IPS-20b (cell line): ENCODE measurements at regions not wholly inside any gene's neighbourhood (a gene's known extent, or its start where the extent isn't known, plus 50 kb on each side); places are given as distances from the start of the nearest gene placed in this dataset.

Experiments
- H3K27ac ChIP-seq: one replicate; pipeline ENCODE4 v1.5.1; 2013; ENCODE audit warnings: low read length
- H3K27me3 ChIP-seq: 2 replicates; pipeline ENCODE4 v1.6.1; 2013; ENCODE audit warnings: mild to moderate bottlenecking, low read length, inconsistent platforms; ENCODE audit not compliant: insufficient read depth
- H3K36me3 ChIP-seq: 2 replicates; pipeline ENCODE4 v1.6.1; 2013; ENCODE audit warnings: low read depth, mild to moderate bottlenecking, inconsistent platforms, low read length, moderate library complexity; ENCODE audit not compliant: insufficient read depth
- H3K4me1 ChIP-seq: 2 replicates; pipeline ENCODE4 v1.6.1; 2013; ENCODE audit warnings: mild to moderate bottlenecking, control low read depth, inconsistent platforms, low read length, moderate library complexity; ENCODE audit not compliant: insufficient read depth
- H3K4me3 ChIP-seq: 2 replicates; pipeline ENCODE4 v1.5.1; 2013; ENCODE audit warnings: mild to moderate bottlenecking, low read length, inconsistent platforms
- H3K9ac ChIP-seq: 2 replicates; pipeline ENCODE4 v1.6.1; 2013; ENCODE audit warnings: low read depth, mild to moderate bottlenecking, inconsistent platforms, low read length, moderate library complexity
- H3K9me3 ChIP-seq: 2 replicates; pipeline ENCODE4 v1.6.1; 2013; ENCODE audit warnings: mild to moderate bottlenecking, low read depth, low read length, inconsistent platforms; ENCODE audit not compliant: insufficient read depth

DNA sequence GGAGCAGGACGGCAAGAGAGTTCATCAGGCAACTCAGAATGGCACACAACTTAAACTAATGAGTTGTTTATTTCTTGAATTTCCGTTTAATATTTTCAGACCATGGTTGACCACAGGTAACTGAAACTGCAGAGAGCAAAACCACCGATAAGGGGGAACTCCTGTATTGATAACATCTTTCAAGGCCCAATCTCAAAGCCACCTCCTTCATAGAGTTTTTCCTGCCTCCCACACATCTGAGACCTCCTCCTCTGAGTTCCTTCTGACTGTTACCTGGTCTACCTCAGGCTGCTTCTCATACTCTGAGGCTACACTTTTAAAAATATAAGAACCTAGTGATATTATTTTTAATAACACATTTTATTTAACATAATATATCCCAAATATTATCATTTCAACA lies 341.5 kb upstream of the NPVF start:
- Histone ChIP-seq H3K9me3 (no peaks in the 10 kb centered on the region), H3K4me1 (no peaks in the 10 kb centered on the region), H3K36me3 (no peaks in the 10 kb centered on the region), H3K27me3 (peaks cover 12% of the 10 kb centered on the region), H3K27ac (no peak overlapping the region), H3K9ac (no peak overlapping the region), H3K4me3 (no peak overlapping the region)

GRCh38 chr7:25572423-25572822 lies 344.1 kb upstream of the NPVF start:
- Histone ChIP-seq H3K9ac (no peak overlapping the region), H3K36me3 (no peaks in the 10 kb centered on the region), H3K27me3 (peaks cover 24% of the 10 kb centered on the region), H3K4me3 (no peak overlapping the region), H3K9me3 (no peaks in the 10 kb centered on the region), H3K4me1 (no peaks in the 10 kb centered on the region), H3K27ac (no peak overlapping the region)

GRCh38 chr7:25574828-25575227 lies 346.5 kb upstream of the NPVF start:
- no peaks in the 10 kb centered on the region for H3K36me3 ChIP-seq
- no peak overlapping the region for H3K27ac ChIP-seq
- no peaks in the 10 kb centered on the region for H3K4me1 ChIP-seq
- no peak overlapping the region for H3K4me3 ChIP-seq
- H3K27me3 ChIP-seq: peaks cover 24% of the 10 kb centered on the region
- H3K9me3 ChIP-seq: no peaks in the 10 kb centered on the region
- H3K9ac ChIP-seq: no peak overlapping the region

DNA sequence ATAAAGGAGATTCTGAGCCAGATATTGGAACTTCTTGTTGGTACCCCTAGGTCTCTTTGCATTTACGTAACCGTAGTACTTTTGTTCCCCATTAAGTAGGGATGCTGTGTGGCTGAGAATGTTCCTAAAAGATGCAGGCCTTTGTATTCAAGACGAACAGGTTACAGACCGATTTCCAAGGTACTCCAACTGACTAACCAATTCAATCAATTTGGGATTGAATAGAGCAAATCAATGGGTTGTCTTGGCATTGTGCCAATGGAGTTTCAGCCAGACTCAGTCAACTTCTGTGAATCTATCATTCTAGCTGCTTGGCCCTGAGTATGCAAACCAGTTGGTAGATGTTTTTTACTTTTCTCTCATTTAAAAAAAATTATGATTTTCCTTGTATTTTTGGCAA lies 347.3 kb upstream of the NPVF start:
- no peak overlapping the region for H3K4me3 ChIP-seq
- H3K4me1 ChIP-seq: no peaks in the 10 kb centered on the region
- peaks cover 24% of the 10 kb centered on the region for H3K27me3 ChIP-seq
- H3K9me3 ChIP-seq: no peaks in the 10 kb centered on the region
- no peaks in the 10 kb centered on the region for H3K36me3 ChIP-seq
- H3K9ac ChIP-seq: no peak overlapping the region
- no peak overlapping the region for H3K27ac ChIP-seq

DNA sequence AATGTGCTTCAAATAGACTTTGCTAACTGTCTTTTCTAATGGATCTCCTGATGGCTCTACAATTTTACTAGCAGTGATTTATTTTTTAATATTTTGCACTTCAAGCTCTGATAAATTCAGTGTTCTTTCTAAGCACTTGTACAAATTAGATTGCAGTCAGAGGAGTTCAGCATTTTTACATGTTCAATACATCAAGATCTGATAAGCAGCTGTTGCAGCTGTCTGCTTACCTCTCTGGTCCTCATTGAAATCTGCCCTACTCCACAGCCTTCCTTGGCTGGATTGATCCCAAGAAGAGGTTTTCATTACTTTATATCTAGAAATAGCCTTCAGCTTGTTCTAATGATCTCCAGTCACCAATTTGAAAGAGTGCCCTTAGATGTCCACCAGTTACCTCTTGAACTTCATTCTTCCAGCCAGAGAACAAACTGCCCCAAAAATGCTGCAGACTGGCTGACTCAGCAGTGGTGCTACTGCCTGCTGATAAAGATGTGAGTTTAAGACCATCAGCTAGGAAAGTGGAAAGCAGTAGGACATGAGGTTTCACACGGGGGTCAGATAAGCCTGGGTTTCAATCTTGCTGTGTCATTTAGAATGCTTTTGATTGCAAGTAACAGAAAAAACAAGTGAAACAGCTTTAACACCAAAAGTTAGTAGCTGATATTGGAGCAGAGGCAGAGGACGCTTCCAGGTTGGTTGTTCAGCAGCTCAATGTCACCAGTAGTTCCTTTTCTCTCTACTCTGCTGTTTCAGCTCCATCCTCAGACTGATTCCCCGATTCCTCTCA lies 350.9 kb upstream of the NPVF start:
- Histone ChIP-seq H3K4me3 (no peak overlapping the region), H3K9me3 (no peaks in the 10 kb centered on the region), H3K9ac (no peak overlapping the region), H3K36me3 (no peaks in the 10 kb centered on the region), H3K27ac (no peak overlapping the region), H3K4me1 (no peaks in the 10 kb centered on the region), H3K27me3 (peaks cover 18% of the 10 kb centered on the region; the same call in 1 of the 2 replicates)

- no peaks in the 10 kb centered on the region for H3K9me3 ChIP-seq
- no peaks in the 10 kb centered on the region for H3K36me3 ChIP-seq
- peaks cover 13% of the 10 kb centered on the region; the same call in 1 of the 2 replicates for H3K27me3 ChIP-seq
- no peak overlapping the region for H3K4me3 ChIP-seq
- H3K9ac ChIP-seq: no peak overlapping the region
- no peaks in the 10 kb centered on the region for H3K4me1 ChIP-seq
- H3K27ac ChIP-seq: no peak overlapping the region
Observed at GRCh38 chr7:25579778-25580075, 351.4 kb upstream of the NPVF start.

GRCh38 chr7:25580141-25580540 lies 351.9 kb upstream of the NPVF start:
- Histone ChIP-seq H3K36me3 (no peaks in the 10 kb centered on the region), H3K9ac (no peak overlapping the region), H3K27me3 (peaks cover 9% of the 10 kb centered on the region; the same call in 1 of the 2 replicates), H3K27ac (no peak overlapping the region), H3K4me3 (no peak overlapping the region), H3K4me1 (no peaks in the 10 kb centered on the region), H3K9me3 (no peaks in the 10 kb centered on the region)

DNA sequence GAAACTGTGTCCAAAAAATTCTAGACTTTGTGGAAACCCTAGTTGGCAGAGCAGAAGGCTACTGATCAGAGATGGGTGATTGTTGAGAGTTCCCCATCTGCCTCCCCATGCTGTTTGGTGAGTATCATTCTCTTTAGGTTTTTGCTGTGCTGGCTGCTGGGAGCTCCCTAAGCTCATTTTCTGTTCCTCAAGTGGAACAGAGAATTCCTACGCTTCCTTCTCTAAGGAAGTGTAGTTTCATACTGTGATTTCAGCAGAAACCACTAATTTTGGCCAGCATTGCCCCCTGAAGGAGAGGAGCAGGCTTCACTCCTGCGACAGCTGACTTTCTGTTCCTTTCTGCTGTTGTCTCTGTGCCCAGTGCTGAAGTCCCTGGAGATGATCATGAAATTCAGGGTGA lies 355.3 kb upstream of the NPVF start:
- Histone ChIP-seq H3K9me3 (no peaks in the 10 kb centered on the region), H3K36me3 (no peaks in the 10 kb centered on the region), H3K4me1 (no peaks in the 10 kb centered on the region), H3K4me3 (no peak overlapping the region), H3K27me3 (no peaks in the 10 kb centered on the region), H3K9ac (no peak overlapping the region), H3K27ac (no peak overlapping the region)

DNA sequence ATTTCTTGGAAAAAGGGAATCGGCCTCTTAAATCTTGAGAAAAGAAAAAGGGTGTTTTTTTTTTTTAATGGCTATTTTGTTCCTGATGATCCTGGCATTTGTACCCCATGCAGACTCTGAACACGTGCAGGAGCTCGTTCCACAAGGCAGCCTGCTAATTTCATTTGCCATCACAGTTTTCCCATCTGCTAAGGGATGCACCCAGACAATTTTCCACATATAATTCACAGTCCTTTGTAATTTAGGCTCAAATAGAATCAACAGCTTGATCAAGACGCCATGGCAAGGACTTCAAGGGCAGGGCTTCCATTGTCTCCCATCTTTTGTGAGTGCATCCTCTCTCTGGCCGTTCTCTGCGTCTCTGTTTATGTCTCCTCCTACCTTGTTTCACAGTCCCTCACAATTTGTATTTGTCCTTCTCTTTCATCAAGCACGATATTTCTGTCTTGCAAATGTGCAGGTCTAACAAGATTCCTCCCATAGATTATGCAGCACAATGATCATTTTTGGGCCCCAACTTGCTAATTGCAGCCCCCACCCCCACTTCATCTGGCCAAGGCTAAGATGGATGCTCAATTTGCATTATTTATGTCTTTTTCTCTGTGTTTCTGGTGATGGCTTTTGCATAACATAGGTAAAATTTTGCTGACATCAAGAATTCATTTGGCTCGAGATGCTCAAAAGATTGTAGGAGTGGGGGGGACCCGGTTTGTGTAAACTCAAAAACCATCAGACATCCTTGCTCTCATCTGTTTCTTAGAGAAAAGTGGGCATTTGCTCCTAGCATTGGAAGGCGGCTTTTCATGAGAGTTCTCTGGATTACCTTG lies 356.0 kb upstream of the NPVF start:
- H3K9me3 ChIP-seq: no peaks in the 10 kb centered on the region
- H3K27ac ChIP-seq: no peak overlapping the region
- H3K9ac ChIP-seq: no peak overlapping the region
- H3K36me3 ChIP-seq: no peaks in the 10 kb centered on the region
- H3K27me3 ChIP-seq: no peaks in the 10 kb centered on the region
- H3K4me3 ChIP-seq: no peak overlapping the region
- no peaks in the 10 kb centered on the region for H3K4me1 ChIP-seq

GRCh38 chr7:25586513-25586912 lies 358.2 kb upstream of the NPVF start:
- Histone ChIP-seq H3K36me3 (no peaks in the 10 kb centered on the region), H3K9me3 (no peaks in the 10 kb centered on the region), H3K27me3 (peaks cover 4% of the 10 kb centered on the region; the same call in 1 of the 2 replicates), H3K9ac (no peak overlapping the region), H3K4me3 (no peak overlapping the region), H3K4me1 (no peaks in the 10 kb centered on the region), H3K27ac (no peak overlapping the region)

GRCh38 chr7:25594122-25594521 lies 365.8 kb upstream of the NPVF start:
- H3K9ac ChIP-seq: no peak overlapping the region
- no peak overlapping the region for H3K4me3 ChIP-seq
- no peaks in the 10 kb centered on the region for H3K9me3 ChIP-seq
- H3K27me3 ChIP-seq: peaks cover 4% of the 10 kb centered on the region; the same call in 1 of the 2 replicates
- H3K27ac ChIP-seq: no peak overlapping the region
- H3K4me1 ChIP-seq: no peaks in the 10 kb centered on the region
- H3K36me3 ChIP-seq: no peaks in the 10 kb centered on the region

DNA sequence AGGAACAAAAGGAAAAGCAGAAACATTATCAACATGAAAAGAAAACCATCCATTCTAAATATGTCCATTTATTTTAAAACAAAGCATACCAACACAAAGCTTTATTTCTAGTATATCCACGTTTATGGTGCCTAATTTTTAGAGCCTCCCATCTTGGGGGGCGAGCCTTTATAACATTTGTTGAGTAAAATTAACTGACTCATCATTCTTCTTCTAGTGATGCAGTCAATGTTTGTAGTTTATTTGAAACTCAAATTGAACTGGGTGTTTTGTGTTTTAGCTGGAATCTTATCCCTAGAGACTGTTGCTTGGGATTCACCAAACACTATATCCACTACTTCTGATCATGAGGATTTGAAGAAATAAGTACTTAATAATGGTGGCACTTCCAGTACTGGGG lies 366.4 kb upstream of the NPVF start:
- H3K36me3 ChIP-seq: no peaks in the 10 kb centered on the region
- no peak overlapping the region for H3K9ac ChIP-seq
- peaks cover 2% of the 10 kb centered on the region; the same call in 1 of the 2 replicates for H3K27me3 ChIP-seq
- no peak overlapping the region for H3K27ac ChIP-seq
- H3K4me3 ChIP-seq: no peak overlapping the region
- H3K9me3 ChIP-seq: no peaks in the 10 kb centered on the region
- no peaks in the 10 kb centered on the region for H3K4me1 ChIP-seq
